ENCODE measurements at regions not wholly inside any gene's neighbourhood (a gene's known extent, or its start where the extent isn't known, plus 50 kb on each side); places are given as distances from the start of the nearest gene placed in this dataset.

DNA sequence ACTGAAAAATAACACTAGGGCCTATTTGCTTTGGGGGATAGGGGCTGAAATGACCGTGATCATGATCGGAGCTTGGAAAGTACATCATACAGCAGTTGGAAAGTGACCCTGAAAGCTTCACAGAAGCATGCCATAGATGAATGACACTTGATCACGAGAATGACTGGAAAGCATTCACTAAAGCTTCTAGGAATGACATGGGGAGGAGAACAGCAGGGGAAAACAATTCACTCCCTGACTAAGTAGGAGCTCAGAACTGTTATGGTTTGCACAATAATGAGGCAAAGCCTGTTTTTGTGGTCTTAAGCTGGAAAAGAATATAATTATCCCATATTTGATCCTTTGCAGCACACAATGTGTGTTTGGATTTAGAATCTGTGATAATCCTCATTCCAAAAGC, 237.5 kb downstream of the NOL4 start:
- Histone ChIP-seq H3K4me1 (ENCODE audit: control insufficient read depth, insufficient read depth, low read length) (no peaks in the 10 kb centered on the region), H3K27me3 (ENCODE audit: control insufficient read depth, insufficient read depth, low read length) (no peaks in the 10 kb centered on the region), H3K9me3 (ENCODE audit: control insufficient read depth, insufficient read depth, low read depth, low read length) (no peaks in the 10 kb centered on the region), H3K4me3 (ENCODE audit: low read depth in 2 of 2, low read length in 2 of 2) (no peak overlapping the region), H3K27ac (ENCODE audit: low read length) (no peak overlapping the region), H3K36me3 (ENCODE audit: control insufficient read depth, insufficient read depth, low read length) (no peaks in the 10 kb centered on the region)
- CTCF ChIA-PET: no interaction called here
- in situ Hi-C loops (cut with HindIII; ENCODE audit: low pct_unique_long_range_greater_than_20kb, low sequenced_read_pairs): no loop called here
- TF ChIP-seq POLR2AphosphoS5 (IDR thresholded peaks at IDR 0.05; ENCODE audit: low read depth, low read length) (no peak), SIN3A (IDR thresholded peaks at IDR 0.05; ENCODE audit: borderline replicate concordance, insufficient read depth, low read depth, low read length) (no peak), REST (IDR thresholded peaks at IDR 0.05; ENCODE audit: insufficient read depth in 1 of 2, low read depth in 2 of 2, low read length in 1 of 2) (no peak), TCF7L2 (IDR thresholded peaks at IDR 0.05; ENCODE audit: low read depth, low read length) (no peak)
- TF ChIP-seq, protein P1, sequence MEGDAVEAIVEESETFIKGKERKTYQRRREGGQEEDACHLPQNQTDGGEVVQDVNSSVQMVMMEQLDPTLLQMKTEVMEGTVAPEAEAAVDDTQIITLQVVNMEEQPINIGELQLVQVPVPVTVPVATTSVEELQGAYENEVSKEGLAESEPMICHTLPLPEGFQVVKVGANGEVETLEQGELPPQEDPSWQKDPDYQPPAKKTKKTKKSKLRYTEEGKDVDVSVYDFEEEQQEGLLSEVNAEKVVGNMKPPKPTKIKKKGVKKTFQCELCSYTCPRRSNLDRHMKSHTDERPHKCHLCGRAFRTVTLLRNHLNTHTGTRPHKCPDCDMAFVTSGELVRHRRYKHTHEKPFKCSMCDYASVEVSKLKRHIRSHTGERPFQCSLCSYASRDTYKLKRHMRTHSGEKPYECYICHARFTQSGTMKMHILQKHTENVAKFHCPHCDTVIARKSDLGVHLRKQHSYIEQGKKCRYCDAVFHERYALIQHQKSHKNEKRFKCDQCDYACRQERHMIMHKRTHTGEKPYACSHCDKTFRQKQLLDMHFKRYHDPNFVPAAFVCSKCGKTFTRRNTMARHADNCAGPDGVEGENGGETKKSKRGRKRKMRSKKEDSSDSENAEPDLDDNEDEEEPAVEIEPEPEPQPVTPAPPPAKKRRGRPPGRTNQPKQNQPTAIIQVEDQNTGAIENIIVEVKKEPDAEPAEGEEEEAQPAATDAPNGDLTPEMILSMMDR (IDR thresholded peaks at IDR 0.05): no peak
- ATAC-seq: no peak
- no TSS peak for BruUV-seq (replicated peaks)
- POLR2A ChIA-PET: no interaction called here
- DNase-seq (ENCODE audit: low read depth, low spot score): no peak
- intact Hi-C loops (cut with micrococcal nuclease; ENCODE audit: unreplicated experiment): no loop called here

DNA sequence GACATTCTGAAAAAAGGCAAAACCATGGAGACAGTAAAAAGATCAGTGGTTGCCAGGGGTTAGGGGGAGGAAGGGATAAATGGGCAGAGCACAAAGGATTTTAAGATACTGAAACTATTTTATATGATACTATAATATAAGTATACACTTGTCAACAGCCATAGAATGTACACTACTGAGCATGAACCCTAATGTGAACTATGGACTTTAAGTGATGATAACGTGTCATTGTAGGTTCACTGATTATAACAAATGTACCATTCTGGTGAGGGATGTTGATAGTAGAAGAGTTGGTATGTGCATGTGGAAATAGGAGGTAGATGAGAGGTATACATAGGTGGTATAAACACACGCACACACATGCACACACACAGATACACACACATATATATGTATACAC, 241.6 kb downstream of the NOL4 start:
- CTCF ChIA-PET: no interaction called here
- TF ChIP-seq REST (IDR thresholded peaks at IDR 0.05; ENCODE audit: insufficient read depth in 1 of 2, low read depth in 2 of 2, low read length in 1 of 2): no peak
- TF ChIP-seq, protein P1 (IDR thresholded peaks at IDR 0.05): no peak
- no peak for TF ChIP-seq TCF7L2 (IDR thresholded peaks at IDR 0.05; ENCODE audit: low read depth, low read length)
- TF ChIP-seq POLR2AphosphoS5 (IDR thresholded peaks at IDR 0.05; ENCODE audit: low read depth, low read length): no peak
- TF ChIP-seq SIN3A (IDR thresholded peaks at IDR 0.05; ENCODE audit: borderline replicate concordance, insufficient read depth, low read depth, low read length): no peak
- in situ Hi-C loops (cut with HindIII; ENCODE audit: low pct_unique_long_range_greater_than_20kb, low sequenced_read_pairs): no loop called here
- ATAC-seq: no peak
- Histone ChIP-seq H3K27ac (ENCODE audit: low read length) (no peak overlapping the region), H3K36me3 (ENCODE audit: control insufficient read depth, insufficient read depth, low read length) (no peaks in the 10 kb centered on the region), H3K9me3 (ENCODE audit: control insufficient read depth, insufficient read depth, low read depth, low read length) (0 out of 2 replicates have a peak, but pooled peaks cover 2% of the 10 kb centered on the region), H3K27me3 (ENCODE audit: control insufficient read depth, insufficient read depth, low read length) (no peaks in the 10 kb centered on the region), H3K4me3 (ENCODE audit: low read depth in 2 of 2, low read length in 2 of 2) (no peak overlapping the region), H3K4me1 (ENCODE audit: control insufficient read depth, insufficient read depth, low read length) (no peaks in the 10 kb centered on the region)
- intact Hi-C loops (cut with micrococcal nuclease; ENCODE audit: unreplicated experiment): no loop called here
- BruUV-seq (replicated peaks): no TSS peak
- no peak for DNase-seq (ENCODE audit: low read depth, low spot score)
- POLR2A ChIA-PET: no interaction called here
